SK-N-MC (cell line): ENCODE measurements at regions not wholly inside any gene's neighbourhood (a gene's known extent, or its start where the extent isn't known, plus 50 kb on each side); places are given as distances from the start of the nearest gene placed in this dataset.

Experiments used
- EZH2 ChIP-seq: fragments of 200-600 bp; sonication (generic); IDR thresholded peaks from one replicate; pipeline ENCODE4 v1.6.1; 2017; ENCODE audit warnings: antibody characterized with exemption
- FOXP2 ChIP-seq: optimal IDR thresholded peaks from 2 replicates; pipeline ENCODE3; 2011; ENCODE audit warnings: mild to moderate bottlenecking, moderate library complexity; ENCODE audit not compliant: insufficient read depth; ENCODE audit errors: extremely low read length, control extremely low read depth
- POLR2AphosphoS5 ChIP-seq: IDR thresholded peaks from 2 replicates; pipeline ENCODE4 v1.6.1; 2012; ENCODE audit warnings: mild to moderate bottlenecking, low read depth, low read length, borderline replicate concordance

GRCh38 chr5:17694371-17694770 is 60.1 kb downstream of the TAF11L14 start:
- no peak for TF ChIP-seq EZH2
- no peak for TF ChIP-seq POLR2AphosphoS5
- no peak for TF ChIP-seq FOXP2
